ENCODE measurements at regions not wholly inside any gene's neighbourhood (a gene's known extent, or its start where the extent isn't known, plus 50 kb on each side); places are given as distances from the start of the nearest gene placed in this dataset.
"Not testable (repeated sequence)": the region's sequence is repeated elsewhere in the genome, so short reads cannot be mapped to it uniquely, and the experiment has no call there.

- H3K27ac ChIP-seq: no peak overlapping the region
Measured at GRCh38 chrX:129361576-129361975, 161.7 kb downstream of the SMARCA1 start.

GRCh38 chrX:129360175-129360574 lies 163.1 kb downstream of the SMARCA1 start:
- H3K27ac ChIP-seq: no peak overlapping the region
- DNase-seq (ENCODE audit: low read depth, low spot score): no peak

More at GRCh38 chrX:129361576-129361975, 161.7 kb downstream of the SMARCA1 start:
- no peak for DNase-seq (ENCODE audit: low read depth, low spot score)

- no peak overlapping the region for H3K27ac ChIP-seq
- no peak for DNase-seq (ENCODE audit: low read depth, low spot score)
Measured at GRCh38 chrX:129359269-129359668, 164.0 kb downstream of the SMARCA1 start.

- DNase-seq (ENCODE audit: low read depth, low spot score); H3K27ac ChIP-seq: not testable (repeated sequence)
Measured at GRCh38 chrX:129357428-129357827, 165.9 kb downstream of the SMARCA1 start.

GRCh38 chrX:129347291-129347690 lies 176.0 kb downstream of the SMARCA1 start:
- DNase-seq (ENCODE audit: low read depth, low spot score): no peak
- no peak overlapping the region for H3K27ac ChIP-seq

GRCh38 chrX:129346574-129346973 lies 176.7 kb downstream of the SMARCA1 start:
- no peak for DNase-seq (ENCODE audit: low read depth, low spot score)
- no peak overlapping the region for H3K27ac ChIP-seq

- H3K27ac ChIP-seq; DNase-seq (ENCODE audit: low read depth, low spot score): not testable (repeated sequence)
Measured at GRCh38 chrX:129337264-129337663, 186.0 kb downstream of the SMARCA1 start.

- no peak for DNase-seq (ENCODE audit: low read depth, low spot score)
- no peak overlapping the region for H3K27ac ChIP-seq
Measured at GRCh38 chrX:129323115-129323514, 200.2 kb downstream of the SMARCA1 start.

- no peak for DNase-seq (ENCODE audit: low read depth, low spot score)
Measured at GRCh38 chrX:129318375-129318774, 204.9 kb downstream of the SMARCA1 start.

GRCh38 chrX:129316461-129316860 lies 206.8 kb downstream of the SMARCA1 start:
- DNase-seq (ENCODE audit: low read depth, low spot score): no peak
- no peak overlapping the region for H3K27ac ChIP-seq

More at GRCh38 chrX:129318375-129318774, 204.9 kb downstream of the SMARCA1 start:
- no peak overlapping the region for H3K27ac ChIP-seq

GRCh38 chrX:129310000-129310399 lies 213.3 kb downstream of the SMARCA1 start:
- H3K27ac ChIP-seq: no peak overlapping the region
- DNase-seq (ENCODE audit: low read depth, low spot score): no peak

- H3K27ac ChIP-seq: no peak overlapping the region
- no peak for DNase-seq (ENCODE audit: low read depth, low spot score)
Measured at GRCh38 chrX:129262912-129263311, 260.4 kb downstream of the SMARCA1 start.

GRCh38 chrX:129255516-129255915 lies 267.8 kb downstream of the SMARCA1 start:
- DNase-seq (ENCODE audit: low read depth, low spot score); H3K27ac ChIP-seq: not testable (repeated sequence)

GRCh38 chrX:129249563-129249962 lies 273.7 kb downstream of the SMARCA1 start:
- no peak for DNase-seq (ENCODE audit: low read depth, low spot score)
- no peak overlapping the region for H3K27ac ChIP-seq

- H3K27ac ChIP-seq: no peak overlapping the region
- no peak for DNase-seq (ENCODE audit: low read depth, low spot score)
Measured at GRCh38 chrX:129247642-129248041, 275.6 kb downstream of the SMARCA1 start.

- DNase-seq (ENCODE audit: low read depth, low spot score): no peak
- H3K27ac ChIP-seq: no peak overlapping the region
Measured at GRCh38 chrX:129239371-129239770, 283.9 kb downstream of the SMARCA1 start.

GRCh38 chrX:129238011-129238410 lies 285.3 kb downstream of the SMARCA1 start:
- no peak overlapping the region for H3K27ac ChIP-seq
- no peak for DNase-seq (ENCODE audit: low read depth, low spot score)

- DNase-seq (ENCODE audit: low read depth, low spot score): no peak
- H3K27ac ChIP-seq: no peak overlapping the region
Measured at GRCh38 chrX:129235903-129236302, 287.4 kb downstream of the SMARCA1 start.

GRCh38 chrX:129233786-129234185 lies 289.5 kb downstream of the SMARCA1 start:
- H3K27ac ChIP-seq: no peak overlapping the region
- no peak for DNase-seq (ENCODE audit: low read depth, low spot score)

- H3K27ac ChIP-seq: no peak overlapping the region
- no peak for DNase-seq (ENCODE audit: low read depth, low spot score)
Measured at GRCh38 chrX:129230850-129231512, 292.3 kb downstream of the SMARCA1 start.

- H3K27ac ChIP-seq: no peak overlapping the region
- DNase-seq (ENCODE audit: low read depth, low spot score): no peak
Measured at GRCh38 chrX:129230168-129230567, 293.1 kb downstream of the SMARCA1 start.

- H3K27ac ChIP-seq: no peak overlapping the region
- DNase-seq (ENCODE audit: low read depth, low spot score): no peak
Measured at GRCh38 chrX:129227366-129227765, 295.9 kb downstream of the SMARCA1 start.
